ENCODE measurements at regions not wholly inside any gene's neighbourhood (a gene's known extent, or its start where the extent isn't known, plus 50 kb on each side); places are given as distances from the start of the nearest gene placed in this dataset.

DNA sequence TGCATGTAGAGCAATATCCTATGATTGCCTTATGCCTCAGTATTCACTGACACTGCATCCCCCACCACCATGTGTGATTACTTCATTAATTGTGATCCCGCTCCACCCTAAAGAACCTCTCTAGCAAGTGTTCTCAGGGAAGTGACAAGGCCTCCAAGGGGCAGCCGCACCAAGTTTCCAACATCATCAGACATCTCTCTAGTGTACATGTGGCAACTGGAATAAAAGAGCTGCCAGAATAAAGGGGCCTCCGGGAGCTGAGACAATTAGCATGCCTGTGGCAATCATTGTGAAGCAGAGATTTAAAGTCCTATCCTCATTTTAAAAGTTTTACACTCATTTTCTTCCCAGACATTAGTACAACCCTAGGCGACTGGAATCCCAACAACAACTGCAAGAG is 902.1 kb upstream of the SEMA6D start (continued):
- TF ChIP-seq, protein P1, sequence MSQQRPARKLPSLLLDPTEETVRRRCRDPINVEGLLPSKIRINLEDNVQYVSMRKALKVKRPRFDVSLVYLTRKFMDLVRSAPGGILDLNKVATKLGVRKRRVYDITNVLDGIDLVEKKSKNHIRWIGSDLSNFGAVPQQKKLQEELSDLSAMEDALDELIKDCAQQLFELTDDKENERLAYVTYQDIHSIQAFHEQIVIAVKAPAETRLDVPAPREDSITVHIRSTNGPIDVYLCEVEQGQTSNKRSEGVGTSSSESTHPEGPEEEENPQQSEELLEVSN (IDR thresholded peaks at IDR 0.05): no peak
- no peak for TF ChIP-seq CHD1 (IDR thresholded peaks at IDR 0.05; ENCODE audit: low read depth, low read length)
- no peak for TF ChIP-seq KDM1A (IDR thresholded peaks at IDR 0.05; ENCODE audit: borderline replicate concordance, low read length)
- no peak for TF ChIP-seq PHF8 (conservative IDR thresholded peaks at IDR 0.05; ENCODE audit: low read depth, low read length)
- TF ChIP-seq GTF2F1 (IDR thresholded peaks at IDR 0.05; ENCODE audit: borderline replicate concordance, low read depth, low read length): no peak
- TF ChIP-seq ZNF274 (IDR thresholded peaks at IDR 0.05; ENCODE audit: borderline replicate concordance, extremely low read depth, low read length): no peak

All from H1 (cell line).